Upper lobe of right lung (tissue), 1 donor: ENCODE measurements at regions not wholly inside any gene's neighbourhood (a gene's known extent, or its start where the extent isn't known, plus 50 kb on each side); places are given as distances from the start of the nearest gene placed in this dataset.

ENCODE experiments used
- ATAC-seq: fragments of 200-7000 bp; cut with Tn5 transposase; one replicate; pipeline ENCODE4 v1.9.1; 2020; ENCODE audit warnings: mild to moderate bottlenecking, moderate library complexity
- DNase-seq: peaks from one replicate; pipeline ENCODE4 v3.0.0-alpha.2; 2020
- H3K27ac ChIP-seq: fragments of 200-600 bp; one replicate; pipeline ENCODE4 v1.8.0; 2022
- H3K27me3 ChIP-seq: fragments of 200-600 bp; one replicate; pipeline ENCODE4 v1.8.0; 2022; ENCODE audit warnings: mild to moderate bottlenecking
- H3K36me3 ChIP-seq: fragments of 200-600 bp; one replicate; pipeline ENCODE4 v1.8.0; 2022
- H3K4me1 ChIP-seq: fragments of 200-600 bp; one replicate; pipeline ENCODE4 v1.8.0; 2022
- H3K4me3 ChIP-seq: fragments of 200-600 bp; one replicate; pipeline ENCODE4 v1.8.0; 2022; ENCODE audit warnings: mild to moderate bottlenecking
- H3K9me3 ChIP-seq: fragments of 200-600 bp; one replicate; pipeline ENCODE4 v1.8.0; 2022
- CTCF ChIP-seq: fragments of 200-600 bp; IDR thresholded peaks from one replicate; pipeline ENCODE4 v1.8.0; 2022; ENCODE audit warnings: antibody characterized with exemption
- intact Hi-C: fragments of 100-400 bp; cut with DNase I; formaldehyde crosslinking; loops from one replicate; pipeline ENCODE4 v1.11.0; 2022
- donor health status: DM: no; HTN: yes; CAD: no; lungs with severe emphysema.

- Histone ChIP-seq H3K27ac (no peak overlapping the region), H3K4me3 (no peak overlapping the region), H3K4me1 (no peaks in the 10 kb centered on the region), H3K9me3 (no peaks in the 10 kb centered on the region), H3K27me3 (no peaks in the 10 kb centered on the region), H3K36me3 (no peaks in the 10 kb centered on the region)
- DNase-seq, result no peak
- ATAC-seq, result no peak
- intact Hi-C loops, result no loop called here
- no peak for TF ChIP-seq CTCF
These were observed 201.8 kb upstream of the NDST4 start for GRCh38 chr4:115315182-115315581.

- H3K4me1 ChIP-seq, result no peaks in the 10 kb centered on the region
- no peak for ATAC-seq
- intact Hi-C loops, result no loop called here
- no peak overlapping the region for H3K27ac ChIP-seq
- TF ChIP-seq CTCF, result no peak
- H3K27me3 ChIP-seq, result no peaks in the 10 kb centered on the region
- no peaks in the 10 kb centered on the region for H3K9me3 ChIP-seq
- no peak for DNase-seq
- no peaks in the 10 kb centered on the region for H3K36me3 ChIP-seq
- H3K4me3 ChIP-seq, result no peak overlapping the region
These were observed 197.2 kb upstream of the NDST4 start for GRCh38 chr4:115310641-115311040.

- DNase-seq (no peak), ATAC-seq (no peak)
- Histone ChIP-seq H3K9me3 (no peaks in the 10 kb centered on the region), H3K27me3 (no peaks in the 10 kb centered on the region), H3K4me3 (no peak overlapping the region), H3K27ac (no peak overlapping the region), H3K36me3 (no peaks in the 10 kb centered on the region), H3K4me1 (no peaks in the 10 kb centered on the region)
- intact Hi-C loops, result no loop called here
- no peak for TF ChIP-seq CTCF
These were observed 181.3 kb upstream of the NDST4 start for GRCh38 chr4:115294717-115295116.

GRCh38 chr4:115293093-115293462 lies 179.7 kb upstream of the NDST4 start:
- Histone ChIP-seq H3K4me3 (no peak overlapping the region), H3K27ac (no peak overlapping the region), H3K27me3 (no peaks in the 10 kb centered on the region), H3K9me3 (no peaks in the 10 kb centered on the region), H3K4me1 (no peaks in the 10 kb centered on the region), H3K36me3 (no peaks in the 10 kb centered on the region)
- intact Hi-C loops, result no loop called here
- DNase-seq (no peak), ATAC-seq (no peak)
- TF ChIP-seq CTCF, result no peak

- DNase-seq, result no peak
- TF ChIP-seq CTCF, result no peak
- Histone ChIP-seq H3K27ac (no peak overlapping the region), H3K27me3 (no peaks in the 10 kb centered on the region), H3K9me3 (no peaks in the 10 kb centered on the region), H3K36me3 (no peaks in the 10 kb centered on the region), H3K4me1 (no peaks in the 10 kb centered on the region), H3K4me3 (no peak overlapping the region)
- intact Hi-C loops, result no loop called here
- no peak for ATAC-seq
These were observed 179.1 kb upstream of the NDST4 start for GRCh38 chr4:115292320-115293092.

GRCh38 chr4:115287426-115287825 lies 174.0 kb upstream of the NDST4 start:
- no peaks in the 10 kb centered on the region for H3K9me3 ChIP-seq
- DNase-seq (no peak), ATAC-seq (no peak)
- no peaks in the 10 kb centered on the region for H3K36me3 ChIP-seq
- H3K4me3 ChIP-seq, result no peak overlapping the region
- no peaks in the 10 kb centered on the region for H3K4me1 ChIP-seq
- intact Hi-C loops, result no loop called here
- H3K27ac ChIP-seq, result no peak overlapping the region
- no peaks in the 10 kb centered on the region for H3K27me3 ChIP-seq
- TF ChIP-seq CTCF, result no peak
